PC-3 (cell line): ENCODE measurements at regions not wholly inside any gene's neighbourhood (a gene's known extent, or its start where the extent isn't known, plus 50 kb on each side); places are given as distances from the start of the nearest gene placed in this dataset.

Source experiments
- ATAC-seq: fragments of 200-7000 bp; cut with Tn5 transposase; 2 replicates; pipeline ENCODE4 v1.9.1; 2020; ENCODE audit warnings: mild to moderate bottlenecking, moderate library complexity
- BruUV-seq: library from RNA; stranded (reverse); fragments of 400-500 nt; replicated peaks from 2 replicates; lab custom pipeline; 2021; lab: Mats Ljungman, UMichigan
- CTCF ChIA-PET: fragments of 300-600 bp; sonication (Branson Sonifier 250); formaldehyde crosslinking; loops from one replicate; lab custom pipeline; 2022; ENCODE audit warnings: antibody characterized with exemption; lab: Charles Lee
- POLR2A ChIA-PET: fragments of 300-600 bp; sonication (Branson Sonifier 250); formaldehyde crosslinking; loops from one replicate; lab custom pipeline; 2022; ENCODE audit warnings: antibody characterized with exemption; ENCODE audit not compliant: unreplicated experiment; lab: Charles Lee
- DNase-seq: peaks from one replicate; pipeline ENCODE4 v3.0.0-alpha.2; 2015
- H2AFZ ChIP-seq: fragments of 300-600 bp; sonication (generic); 2 replicates; pipeline ENCODE4 v1.6.0; 2016; ENCODE audit warnings: antibody characterized with exemption, low read length
- H3F3A ChIP-seq: fragments of 300-600 bp; sonication (generic); one replicate; pipeline ENCODE4 v1.6.0; 2017; ENCODE audit warnings: antibody characterized with exemption, low read length, control low read depth, mild to moderate bottlenecking; ENCODE audit not compliant: unreplicated experiment
- H3K27ac ChIP-seq: fragments of 300-600 bp; sonication (generic); 2 replicates; pipeline ENCODE4 v1.5.1; 2016; ENCODE audit warnings: mild to moderate bottlenecking, low read length
- H3K27me3 ChIP-seq: fragments of 300-600 bp; sonication (generic); 2 replicates; pipeline ENCODE4 v1.6.1; 2016; ENCODE audit warnings: low read length, mixed read lengths
- H3K36me3 ChIP-seq: fragments of 300-600 bp; sonication (generic); 2 replicates; pipeline ENCODE4 v1.6.1; 2016; ENCODE audit warnings: low read depth, mixed run types, low read length, mixed read lengths
- H3K4me1 ChIP-seq: fragments of 300-600 bp; sonication (generic); 2 replicates; pipeline ENCODE4 v1.5.1; 2016; ENCODE audit warnings: low read length; ENCODE audit not compliant: insufficient read depth
- H3K4me2 ChIP-seq: fragments of 300-600 bp; sonication (generic); 2 replicates; pipeline ENCODE4 v1.6.0; 2016; ENCODE audit warnings: low read length
- H3K4me3 ChIP-seq: fragments of 300-600 bp; sonication (generic); 2 replicates; pipeline ENCODE4 v1.5.1; 2016; ENCODE audit warnings: mild to moderate bottlenecking, low read length, mixed read lengths
- H3K79me2 ChIP-seq: fragments of 300-600 bp; sonication (generic); 2 replicates; pipeline ENCODE4 v1.6.1; 2017; ENCODE audit warnings: low read length, mixed read lengths
- H3K9ac ChIP-seq: fragments of 300-600 bp; sonication (generic); 2 replicates; pipeline ENCODE4 v1.6.0; 2016; ENCODE audit warnings: mild to moderate bottlenecking, low read length
- H3K9me2 ChIP-seq: fragments of 300-600 bp; sonication (generic); replicated peaks from 2 replicates; pipeline ENCODE4 v1.6.1; 2016; ENCODE audit warnings: mixed run types, low read length, mixed read lengths
- H3K9me3 ChIP-seq: fragments of 300-600 bp; sonication (generic); 2 replicates; pipeline ENCODE4 v1.6.1; 2016; ENCODE audit warnings: low read length, mixed read lengths
- H4K20me1 ChIP-seq: fragments of 300-600 bp; sonication (generic); 2 replicates; pipeline ENCODE4 v1.6.1; 2016; ENCODE audit warnings: low read length, mixed read lengths
- EZH2 ChIP-seq: fragments of 300-600 bp; sonication (generic); IDR thresholded peaks from one replicate; pipeline ENCODE4 v1.6.1; 2017; ENCODE audit warnings: antibody characterized with exemption, mild to moderate bottlenecking, low read length; ENCODE audit not compliant: unreplicated experiment
- EZH2phosphoT487 ChIP-seq: fragments of 300-600 bp; sonication (generic); IDR thresholded peaks from 2 replicates; pipeline ENCODE4 v1.6.1; 2018; ENCODE audit warnings: mild to moderate bottlenecking, antibody characterized with exemption, low read length, borderline replicate concordance
- intact Hi-C: fragments of 100-400 bp; cut with micrococcal nuclease; formaldehyde crosslinking; loops from 2 replicates; pipeline ENCODE4 v1.9.0; 2023
- TF ChIP-seq, protein P1 (sequence below): fragments of 300-600 bp; sonication (generic); conservative IDR thresholded peaks from 2 replicates; pipeline ENCODE4 v1.5.1; 2017; ENCODE audit warnings: antibody characterized with exemption, low read depth, mild to moderate bottlenecking, low read length

DNA sequence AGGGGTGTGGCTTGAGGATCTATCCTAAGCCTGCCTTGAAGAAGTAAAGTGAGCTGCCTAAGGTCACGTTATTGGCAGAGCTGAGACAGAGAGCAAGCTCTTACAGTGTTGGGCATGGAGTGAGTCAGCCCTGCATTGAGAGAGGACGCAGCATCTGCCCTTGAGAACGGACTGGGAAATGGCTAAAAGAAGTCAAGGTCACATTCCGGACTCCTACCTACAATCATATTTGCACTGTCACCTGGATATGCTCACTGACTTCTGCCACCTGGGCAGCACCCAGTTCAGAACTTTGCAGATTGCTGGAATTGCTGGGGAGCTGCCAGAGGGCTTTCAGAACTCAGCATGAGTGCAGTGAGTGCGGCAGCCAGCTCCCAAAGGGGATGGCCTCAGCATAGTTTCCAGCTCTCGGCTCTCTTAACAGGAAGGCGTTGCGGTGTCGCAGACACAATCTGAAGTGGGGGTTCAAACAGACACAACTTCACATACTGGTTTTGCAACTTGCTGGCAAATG lies 199.3 kb upstream of the SGK1 start:
- Histone ChIP-seq H4K20me1 (no peaks in the 10 kb centered on the region), H3K36me3 (no peaks in the 10 kb centered on the region), H3K4me3 (no peak overlapping the region), H3F3A (no peaks in the 10 kb centered on the region), H3K9me3 (no peaks in the 10 kb centered on the region), H3K9me2 (no peaks in the 10 kb centered on the region), H2AFZ (no peak overlapping the region), H3K27me3 (no peaks in the 10 kb centered on the region), H3K9ac (no peak overlapping the region), H3K4me2 (no peak overlapping the region), H3K79me2 (no peaks in the 10 kb centered on the region), H3K4me1 (peaks cover 23% of the 10 kb centered on the region), H3K27ac (no peak overlapping the region)
- no TSS peak for BruUV-seq
- no peak for TF ChIP-seq EZH2phosphoT487
- CTCF ChIA-PET: no interaction called here
- intact Hi-C loops: no loop called here
- POLR2A ChIA-PET: no interaction called here
- ATAC-seq (no peak), DNase-seq (peak; percentile 2)

DNA sequence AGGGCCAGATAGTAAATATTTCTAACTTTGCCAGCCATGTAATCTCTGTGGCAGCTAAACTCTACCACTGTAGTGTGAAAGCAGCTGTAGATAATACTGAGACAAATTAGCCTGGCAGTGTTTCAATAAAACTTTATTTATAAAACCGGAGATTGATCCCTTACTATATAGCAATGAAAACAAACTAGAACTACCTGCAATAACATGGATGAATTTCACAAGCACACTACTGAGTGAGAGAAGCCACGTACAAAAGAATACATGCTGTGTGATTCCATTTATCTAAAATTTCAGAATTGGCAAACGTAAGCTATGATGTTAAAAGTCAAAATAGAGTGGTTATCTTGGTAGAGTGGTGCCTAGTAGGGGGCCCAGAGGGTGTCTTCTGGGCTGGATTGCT lies 198.7 kb upstream of the SGK1 start:
- ChIA-PET CTCF (no interaction called here), POLR2A (no interaction called here)
- Histone ChIP-seq H3K9me2 (no peaks in the 10 kb centered on the region), H2AFZ (no peak overlapping the region), H3K4me3 (no peak overlapping the region), H3K9me3 (no peaks in the 10 kb centered on the region), H3F3A (no peaks in the 10 kb centered on the region), H3K9ac (no peak overlapping the region), H3K36me3 (no peaks in the 10 kb centered on the region), H3K4me1 (peaks cover 25% of the 10 kb centered on the region), H3K27ac (no peak overlapping the region), H3K4me2 (no peak overlapping the region), H3K27me3 (no peaks in the 10 kb centered on the region), H3K79me2 (no peaks in the 10 kb centered on the region), H4K20me1 (no peaks in the 10 kb centered on the region)
- DNase-seq: no peak
- no peak for ATAC-seq
- BruUV-seq: no TSS peak
- TF ChIP-seq EZH2 (no peak), EZH2phosphoT487 (no peak)
- TF ChIP-seq, protein P1, sequence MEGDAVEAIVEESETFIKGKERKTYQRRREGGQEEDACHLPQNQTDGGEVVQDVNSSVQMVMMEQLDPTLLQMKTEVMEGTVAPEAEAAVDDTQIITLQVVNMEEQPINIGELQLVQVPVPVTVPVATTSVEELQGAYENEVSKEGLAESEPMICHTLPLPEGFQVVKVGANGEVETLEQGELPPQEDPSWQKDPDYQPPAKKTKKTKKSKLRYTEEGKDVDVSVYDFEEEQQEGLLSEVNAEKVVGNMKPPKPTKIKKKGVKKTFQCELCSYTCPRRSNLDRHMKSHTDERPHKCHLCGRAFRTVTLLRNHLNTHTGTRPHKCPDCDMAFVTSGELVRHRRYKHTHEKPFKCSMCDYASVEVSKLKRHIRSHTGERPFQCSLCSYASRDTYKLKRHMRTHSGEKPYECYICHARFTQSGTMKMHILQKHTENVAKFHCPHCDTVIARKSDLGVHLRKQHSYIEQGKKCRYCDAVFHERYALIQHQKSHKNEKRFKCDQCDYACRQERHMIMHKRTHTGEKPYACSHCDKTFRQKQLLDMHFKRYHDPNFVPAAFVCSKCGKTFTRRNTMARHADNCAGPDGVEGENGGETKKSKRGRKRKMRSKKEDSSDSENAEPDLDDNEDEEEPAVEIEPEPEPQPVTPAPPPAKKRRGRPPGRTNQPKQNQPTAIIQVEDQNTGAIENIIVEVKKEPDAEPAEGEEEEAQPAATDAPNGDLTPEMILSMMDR: no peak
- intact Hi-C loops: no loop called here

DNA sequence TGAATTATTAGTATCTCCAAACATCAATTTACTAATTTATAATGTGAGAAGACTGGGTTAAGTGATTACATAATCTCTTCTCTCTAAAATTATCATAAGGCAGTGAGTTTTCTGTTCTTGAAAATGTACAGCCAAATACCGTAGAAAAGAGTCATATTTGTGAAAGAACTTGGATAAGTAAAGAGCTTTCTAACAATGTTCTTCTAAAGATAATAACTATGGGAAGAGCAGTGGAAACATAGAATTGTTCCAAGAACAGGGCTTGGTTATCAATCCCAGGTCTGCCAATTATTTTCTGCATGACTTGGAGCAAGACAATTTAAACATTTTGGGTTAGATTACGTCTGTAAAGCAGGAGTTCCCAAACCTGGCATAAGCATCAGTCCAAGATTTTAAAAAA lies 198.1 kb upstream of the SGK1 start:
- Histone ChIP-seq H3K27ac (no peak overlapping the region), H4K20me1 (no peaks in the 10 kb centered on the region), H3K9ac (no peak overlapping the region), H3K36me3 (no peaks in the 10 kb centered on the region), H3K9me2 (no peaks in the 10 kb centered on the region), H3K79me2 (no peaks in the 10 kb centered on the region), H3F3A (no peaks in the 10 kb centered on the region), H3K27me3 (no peaks in the 10 kb centered on the region), H3K9me3 (no peaks in the 10 kb centered on the region), H3K4me3 (no peak overlapping the region), H3K4me2 (no peak overlapping the region), H2AFZ (no peak overlapping the region), H3K4me1 (peaks cover 25% of the 10 kb centered on the region)
- intact Hi-C loops: no loop called here
- ChIA-PET CTCF (no interaction called here), POLR2A (no interaction called here)
- no peak for ATAC-seq
- no TSS peak for BruUV-seq
- no peak for DNase-seq
- TF ChIP-seq, protein P1: no peak
- no peak for TF ChIP-seq EZH2
